22Rv1 (cell line): ENCODE measurements at regions not wholly inside any gene's neighbourhood (a gene's known extent, or its start where the extent isn't known, plus 50 kb on each side); places are given as distances from the start of the nearest gene placed in this dataset.

Source experiments
- H3K27ac ChIP-seq: fragments of 450-650 bp; 2 replicates; pipeline ENCODE4 v1.5.1; 2017
- CTCF ChIP-seq: fragments of 450-650 bp; IDR thresholded peaks from 2 replicates; pipeline ENCODE4 v1.5.1; 2017; ENCODE audit warnings: mild to moderate bottlenecking
- ZFX ChIP-seq: fragments of 450-650 bp; IDR thresholded peaks from 2 replicates; pipeline ENCODE4 v1.6.1; 2017; ENCODE audit warnings: antibody characterized with exemption, borderline replicate concordance

- no peak overlapping the region for H3K27ac ChIP-seq
- TF ChIP-seq ZFX (no peak), CTCF (no peak)
These were observed 215.6 kb upstream of the MAF start for GRCh38 chr16:79816081-79816497.

- TF ChIP-seq CTCF, result no peak
- TF ChIP-seq ZFX, result no peak
- H3K27ac ChIP-seq, result no peak overlapping the region
These were observed 214.5 kb upstream of the MAF start for GRCh38 chr16:79815049-79815448.

GRCh38 chr16:79814124-79814523 is 213.6 kb upstream of the MAF start:
- no peak for TF ChIP-seq ZFX
- no peak for TF ChIP-seq CTCF
- H3K27ac ChIP-seq, result no peak overlapping the region

DNA sequence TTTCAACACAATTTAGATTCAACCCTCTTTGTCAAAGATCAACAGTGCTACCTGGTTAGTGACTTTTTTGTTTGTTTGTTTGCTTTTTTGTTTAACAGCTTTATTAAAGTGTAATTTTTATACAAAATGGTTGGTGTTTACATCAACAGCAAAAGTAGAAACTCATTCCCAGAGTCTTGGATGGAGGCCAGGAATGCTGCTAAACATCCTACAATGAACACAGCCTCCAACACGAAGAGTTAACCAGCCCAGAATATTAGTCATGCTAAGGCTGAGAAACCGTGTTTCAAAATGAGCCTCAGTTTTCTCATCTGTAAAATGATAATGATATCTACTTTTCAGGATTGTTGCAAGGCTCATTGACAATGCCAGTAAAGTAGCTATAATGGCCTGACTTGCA is 211.0 kb upstream of the MAF start:
- no peak for TF ChIP-seq ZFX
- no peak for TF ChIP-seq CTCF
- H3K27ac ChIP-seq, result no peak overlapping the region

- no peak for TF ChIP-seq ZFX
- TF ChIP-seq CTCF, result no peak
- no peak overlapping the region for H3K27ac ChIP-seq
These were observed 210.1 kb upstream of the MAF start for GRCh38 chr16:79810449-79811189.

DNA sequence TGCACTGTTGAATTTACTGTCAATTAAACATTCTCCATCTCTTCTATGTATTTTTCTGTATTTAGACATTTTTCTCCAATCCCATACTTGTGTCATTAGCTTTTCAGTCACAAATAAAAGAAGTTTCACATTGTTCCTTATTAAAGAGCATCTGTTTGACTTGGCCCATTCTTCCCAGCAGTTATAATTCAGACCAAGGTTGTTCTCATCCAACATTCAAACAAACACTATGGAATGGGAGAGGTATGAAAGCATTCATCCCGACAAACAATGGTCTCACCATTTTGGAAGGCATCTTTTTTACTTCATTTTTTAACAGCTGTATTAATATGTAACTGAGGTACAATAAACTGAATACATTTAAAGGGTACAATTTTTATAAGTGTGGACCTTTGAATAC is 208.8 kb upstream of the MAF start:
- no peak for TF ChIP-seq CTCF
- TF ChIP-seq ZFX, result no peak
- H3K27ac ChIP-seq, result no peak overlapping the region

- TF ChIP-seq CTCF (no peak), ZFX (no peak)
- H3K27ac ChIP-seq, result no peak overlapping the region
These were observed 208.2 kb upstream of the MAF start for GRCh38 chr16:79808731-79809130.
